ENCODE measurements at regions not wholly inside any gene's neighbourhood (a gene's known extent, or its start where the extent isn't known, plus 50 kb on each side); places are given as distances from the start of the nearest gene placed in this dataset.

DNA sequence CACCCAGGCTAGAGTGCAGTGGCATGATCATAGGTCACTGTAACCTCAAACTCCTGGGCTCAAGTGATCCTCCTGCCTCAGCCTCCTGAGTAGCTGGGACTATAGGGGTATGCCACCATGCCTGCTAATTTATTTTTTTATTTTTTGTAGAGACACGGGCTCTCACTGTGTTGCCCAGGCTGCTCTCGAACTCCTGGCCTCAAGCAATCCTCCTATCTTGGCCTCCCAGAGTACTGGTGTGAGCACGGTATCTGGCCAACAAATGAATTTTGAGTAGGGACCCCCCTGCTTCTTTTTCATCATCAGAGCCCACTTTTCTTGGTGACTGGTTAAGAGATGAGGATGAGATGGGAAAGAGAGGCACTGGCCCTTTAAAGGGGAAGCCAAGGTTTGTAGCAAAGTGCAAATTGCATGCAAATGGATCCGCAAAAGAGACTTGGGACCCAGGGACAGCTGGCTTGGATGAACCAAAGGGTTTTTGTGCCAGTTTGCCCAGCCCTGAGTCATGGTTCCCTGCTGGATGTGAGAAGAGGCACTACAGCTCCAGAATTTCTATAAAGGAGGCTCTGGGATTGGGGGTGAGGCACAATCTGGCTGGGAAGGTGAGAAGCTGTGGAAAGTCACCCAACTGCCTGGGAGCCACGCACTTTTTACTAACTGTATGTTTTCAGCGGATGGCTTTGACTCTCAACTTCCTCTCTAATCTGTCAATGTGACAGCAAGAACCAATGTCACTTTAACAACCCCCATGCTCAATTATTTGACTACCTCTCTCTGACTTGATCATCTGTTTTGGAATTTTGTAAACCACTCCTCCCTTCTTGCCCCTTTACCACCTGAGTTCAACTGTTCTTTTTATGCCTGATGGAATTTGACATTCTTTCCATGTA, 58.7 kb upstream of the RNF24 start:
- no peak for DNase-seq (ENCODE audit: extremely low read depth, insufficient read length)
- Histone ChIP-seq H3K27me3 (replicated peaks; ENCODE audit: control insufficient read depth, insufficient read depth, low read length) (no peaks in the 10 kb centered on the region), H3K4me3 (replicated peaks; ENCODE audit: low read depth, low read length) (no peak overlapping the region), H3K36me3 (ENCODE audit: control insufficient read depth, insufficient read depth, low read length) (no peaks in the 10 kb centered on the region)
- TF ChIP-seq, protein P1, sequence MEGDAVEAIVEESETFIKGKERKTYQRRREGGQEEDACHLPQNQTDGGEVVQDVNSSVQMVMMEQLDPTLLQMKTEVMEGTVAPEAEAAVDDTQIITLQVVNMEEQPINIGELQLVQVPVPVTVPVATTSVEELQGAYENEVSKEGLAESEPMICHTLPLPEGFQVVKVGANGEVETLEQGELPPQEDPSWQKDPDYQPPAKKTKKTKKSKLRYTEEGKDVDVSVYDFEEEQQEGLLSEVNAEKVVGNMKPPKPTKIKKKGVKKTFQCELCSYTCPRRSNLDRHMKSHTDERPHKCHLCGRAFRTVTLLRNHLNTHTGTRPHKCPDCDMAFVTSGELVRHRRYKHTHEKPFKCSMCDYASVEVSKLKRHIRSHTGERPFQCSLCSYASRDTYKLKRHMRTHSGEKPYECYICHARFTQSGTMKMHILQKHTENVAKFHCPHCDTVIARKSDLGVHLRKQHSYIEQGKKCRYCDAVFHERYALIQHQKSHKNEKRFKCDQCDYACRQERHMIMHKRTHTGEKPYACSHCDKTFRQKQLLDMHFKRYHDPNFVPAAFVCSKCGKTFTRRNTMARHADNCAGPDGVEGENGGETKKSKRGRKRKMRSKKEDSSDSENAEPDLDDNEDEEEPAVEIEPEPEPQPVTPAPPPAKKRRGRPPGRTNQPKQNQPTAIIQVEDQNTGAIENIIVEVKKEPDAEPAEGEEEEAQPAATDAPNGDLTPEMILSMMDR (IDR thresholded peaks at IDR 0.05; ENCODE audit: insufficient read depth, low read length, poor library complexity, severe bottlenecking): no peak

DNA sequence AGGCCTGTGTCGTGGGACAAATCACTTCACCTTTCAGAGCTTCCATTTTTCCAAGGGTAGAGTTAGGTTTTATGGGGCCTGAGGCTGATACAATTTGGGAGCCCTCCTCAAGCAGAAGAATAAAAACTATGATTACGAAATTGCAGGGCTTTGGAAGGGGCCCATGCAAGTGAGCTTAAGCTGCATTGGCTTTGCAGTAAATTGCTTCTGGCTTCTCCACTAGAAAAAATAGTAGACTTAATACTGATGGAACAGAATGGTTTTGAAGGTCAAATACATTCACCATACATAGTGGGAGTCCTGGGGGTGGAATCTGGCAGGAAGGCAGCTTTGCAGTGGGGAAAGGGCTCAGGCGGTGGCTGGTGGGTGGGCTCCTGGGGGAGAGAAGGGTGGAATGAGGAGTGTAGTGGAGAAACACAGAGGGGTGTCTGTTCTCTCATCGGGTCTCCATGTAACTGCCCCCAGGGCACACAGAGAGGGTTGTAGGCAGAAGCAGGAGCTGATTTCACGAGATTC, 55.9 kb upstream of the RNF24 start:
- no peak for DNase-seq (ENCODE audit: extremely low read depth, insufficient read length)
- TF ChIP-seq, protein P1 (IDR thresholded peaks at IDR 0.05; ENCODE audit: insufficient read depth, low read length, poor library complexity, severe bottlenecking): no peak
- Histone ChIP-seq H3K36me3 (ENCODE audit: control insufficient read depth, insufficient read depth, low read length) (no peaks in the 10 kb centered on the region), H3K4me3 (replicated peaks; ENCODE audit: low read depth, low read length) (no peak overlapping the region), H3K27me3 (replicated peaks; ENCODE audit: control insufficient read depth, insufficient read depth, low read length) (no peaks in the 10 kb centered on the region; the same call in 1 of the 2 replicates)

DNA sequence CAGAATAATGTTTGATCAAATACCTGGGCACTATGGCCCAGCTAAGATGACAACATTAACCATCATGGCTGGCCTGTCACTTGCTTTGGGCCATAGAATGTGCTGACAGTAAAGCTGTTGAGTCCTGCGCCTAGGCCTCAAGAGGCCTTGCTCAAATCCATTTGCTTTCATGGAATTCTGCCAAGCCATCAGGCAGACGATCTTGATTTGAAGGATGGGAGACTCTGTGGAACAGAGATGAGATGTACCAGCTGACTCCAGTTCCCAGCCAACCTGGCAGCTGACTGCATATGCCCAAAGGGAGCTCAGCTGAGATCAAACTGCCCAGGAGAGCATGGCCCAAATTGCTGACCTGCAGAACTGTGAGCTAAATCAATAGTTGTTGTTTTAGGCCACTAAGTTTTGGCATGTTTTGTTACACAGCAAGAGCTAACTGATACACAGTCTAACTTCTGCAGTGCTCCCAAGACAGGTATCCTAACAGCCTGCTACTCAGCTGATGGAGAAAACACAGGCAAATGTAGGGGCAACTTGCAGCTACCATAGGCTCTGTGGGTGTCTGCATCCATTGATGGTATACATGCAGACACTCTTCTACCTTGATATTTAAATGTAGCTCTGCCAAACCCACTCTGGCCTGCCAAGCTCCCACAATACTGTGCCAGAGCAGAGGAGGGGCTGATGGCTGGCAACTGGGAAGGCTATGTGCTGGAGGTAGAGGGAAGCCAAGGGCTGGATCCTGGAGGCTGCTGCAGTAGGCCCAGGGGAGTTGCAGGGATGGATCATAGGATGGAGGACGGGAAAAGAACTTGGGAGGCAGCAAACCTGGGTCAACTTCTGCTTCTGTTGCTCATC, 55.2 kb upstream of the RNF24 start:
- TF ChIP-seq, protein P1 (IDR thresholded peaks at IDR 0.05; ENCODE audit: insufficient read depth, low read length, poor library complexity, severe bottlenecking): no peak
- no peak overlapping the region for H3K4me3 ChIP-seq (replicated peaks; ENCODE audit: low read depth, low read length)
- DNase-seq (ENCODE audit: extremely low read depth, insufficient read length): no peak
- H3K27me3 ChIP-seq (replicated peaks; ENCODE audit: control insufficient read depth, insufficient read depth, low read length): no peaks in the 10 kb centered on the region; the same call in 1 of the 2 replicates
- no peaks in the 10 kb centered on the region for H3K36me3 ChIP-seq (ENCODE audit: control insufficient read depth, insufficient read depth, low read length)

DNA sequence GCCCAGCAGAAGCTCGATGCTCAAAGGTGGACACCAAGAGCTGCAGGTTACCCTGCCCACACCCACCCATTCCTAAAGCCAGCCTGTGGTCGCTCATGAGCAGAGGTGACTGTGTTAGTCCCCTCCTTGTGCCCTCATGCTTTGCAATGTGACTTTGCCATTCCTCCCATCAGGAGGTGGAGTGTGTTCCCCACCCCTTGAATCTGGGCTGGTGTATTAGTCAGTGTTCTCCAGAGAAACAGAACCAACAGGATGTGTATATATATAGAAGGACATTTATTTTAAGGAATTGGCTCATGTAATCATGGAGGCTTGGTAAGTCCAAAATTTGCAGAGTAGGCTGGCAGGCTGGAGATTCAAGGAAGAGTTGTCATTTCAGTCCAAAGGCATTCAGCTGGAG, 54.4 kb upstream of the RNF24 start:
- DNase-seq (ENCODE audit: extremely low read depth, insufficient read length): no peak
- H3K36me3 ChIP-seq (ENCODE audit: control insufficient read depth, insufficient read depth, low read length): no peaks in the 10 kb centered on the region
- H3K27me3 ChIP-seq (replicated peaks; ENCODE audit: control insufficient read depth, insufficient read depth, low read length): no peaks in the 10 kb centered on the region; the same call in 1 of the 2 replicates
- TF ChIP-seq, protein P1 (IDR thresholded peaks at IDR 0.05; ENCODE audit: insufficient read depth, low read length, poor library complexity, severe bottlenecking): no peak
- no peak overlapping the region for H3K4me3 ChIP-seq (replicated peaks; ENCODE audit: low read depth, low read length)

DNA sequence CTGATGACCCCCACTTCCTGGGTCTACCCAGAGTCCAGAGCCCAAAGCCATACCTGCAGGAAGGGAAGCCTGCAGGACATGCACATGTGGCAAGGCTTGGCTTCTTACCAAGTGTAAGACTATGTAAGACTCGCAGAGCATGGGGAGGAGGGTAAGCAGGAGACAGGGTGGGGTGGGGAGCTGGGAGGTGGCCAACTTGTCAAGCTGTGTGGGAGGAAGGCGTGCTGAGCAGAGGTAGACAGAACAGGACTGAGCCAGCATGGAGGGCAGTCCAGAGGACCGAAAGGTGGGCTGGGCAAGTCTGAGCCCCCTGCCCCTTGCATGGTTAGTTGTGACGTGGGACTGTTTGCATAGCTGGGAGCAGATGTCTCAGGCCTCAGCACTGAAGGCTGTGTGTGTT, 53.4 kb upstream of the RNF24 start:
- H3K4me3 ChIP-seq (replicated peaks; ENCODE audit: low read depth, low read length): no peak overlapping the region
- no peaks in the 10 kb centered on the region; the same call in 1 of the 2 replicates for H3K27me3 ChIP-seq (replicated peaks; ENCODE audit: control insufficient read depth, insufficient read depth, low read length)
- TF ChIP-seq, protein P1 (IDR thresholded peaks at IDR 0.05; ENCODE audit: insufficient read depth, low read length, poor library complexity, severe bottlenecking): no peak
- DNase-seq (ENCODE audit: extremely low read depth, insufficient read length): no peak
- no peaks in the 10 kb centered on the region for H3K36me3 ChIP-seq (ENCODE audit: control insufficient read depth, insufficient read depth, low read length)
